NCI-H2171 treated with DMSO at 0.1 percent for 48 hours (cell line): ENCODE measurements at regions not wholly inside any gene's neighbourhood (a gene's known extent, or its start where the extent isn't known, plus 50 kb on each side); places are given as distances from the start of the nearest gene placed in this dataset.

ENCODE experiments used
- DNase-seq: peaks from one replicate; lab custom pipeline; 2025; lab: John Stamatoyannopoulos, UW

GRCh38 chr14:61847861-61848260, 85.6 kb downstream of the SNAPC1 start:
- no peak for DNase-seq

DNA sequence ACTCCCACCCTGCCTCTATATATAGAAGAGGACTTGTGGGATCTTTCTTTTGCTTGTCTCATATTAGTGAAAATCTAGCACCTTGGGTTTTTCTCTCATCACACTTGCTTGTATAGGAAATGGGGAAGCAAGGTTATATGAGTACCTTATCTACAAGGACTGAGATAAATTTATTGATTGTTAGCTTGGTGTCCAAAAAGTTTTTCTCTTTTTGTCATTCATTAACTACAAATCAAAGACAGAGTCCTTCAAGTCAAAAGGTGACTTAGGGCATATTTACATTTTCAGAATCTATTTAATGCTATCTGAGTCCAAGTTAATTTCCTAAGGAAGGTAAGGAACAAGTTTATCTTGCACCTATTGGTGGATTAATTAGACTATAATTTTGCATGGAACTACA, 92.7 kb downstream of the SNAPC1 start:
- DNase-seq = no peak

DNA sequence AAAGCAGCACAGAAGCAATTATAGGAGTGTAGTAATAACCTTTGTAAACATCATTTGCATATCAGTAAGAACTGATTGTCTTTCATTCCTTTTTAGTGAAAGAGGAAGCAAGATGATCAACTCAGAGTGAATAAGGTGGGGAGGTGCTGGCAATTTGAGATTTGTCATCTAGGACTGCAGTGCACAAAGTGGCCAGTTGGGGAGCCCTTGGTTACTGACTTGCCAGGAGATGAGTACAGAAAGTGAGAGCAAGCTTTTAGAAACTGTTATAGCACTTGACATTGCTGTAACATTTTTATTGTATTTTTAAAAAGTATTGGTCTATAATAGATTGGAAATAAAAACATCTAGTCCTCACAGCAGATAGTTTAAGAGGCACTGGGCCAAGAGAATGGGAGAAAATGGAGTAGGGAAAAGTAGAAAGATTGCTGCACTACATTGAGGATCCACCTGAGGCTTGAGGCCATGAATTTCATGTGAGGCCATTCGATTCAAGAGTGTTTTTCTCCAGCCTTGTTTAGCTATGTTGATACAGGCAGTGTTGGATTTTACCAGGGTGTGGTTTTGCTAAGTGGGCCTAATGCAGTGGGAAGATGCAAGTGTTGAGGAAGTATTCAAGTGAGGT, 98.2 kb downstream of the SNAPC1 start:
- DNase-seq = peak; percentile 71

- DNase-seq = peak; percentile 30
Measured at GRCh38 chr14:61861320-61861865, 99.2 kb downstream of the SNAPC1 start.

- DNase-seq = no peak
Measured at GRCh38 chr14:61864329-61864898, 102.2 kb downstream of the SNAPC1 start.

DNA sequence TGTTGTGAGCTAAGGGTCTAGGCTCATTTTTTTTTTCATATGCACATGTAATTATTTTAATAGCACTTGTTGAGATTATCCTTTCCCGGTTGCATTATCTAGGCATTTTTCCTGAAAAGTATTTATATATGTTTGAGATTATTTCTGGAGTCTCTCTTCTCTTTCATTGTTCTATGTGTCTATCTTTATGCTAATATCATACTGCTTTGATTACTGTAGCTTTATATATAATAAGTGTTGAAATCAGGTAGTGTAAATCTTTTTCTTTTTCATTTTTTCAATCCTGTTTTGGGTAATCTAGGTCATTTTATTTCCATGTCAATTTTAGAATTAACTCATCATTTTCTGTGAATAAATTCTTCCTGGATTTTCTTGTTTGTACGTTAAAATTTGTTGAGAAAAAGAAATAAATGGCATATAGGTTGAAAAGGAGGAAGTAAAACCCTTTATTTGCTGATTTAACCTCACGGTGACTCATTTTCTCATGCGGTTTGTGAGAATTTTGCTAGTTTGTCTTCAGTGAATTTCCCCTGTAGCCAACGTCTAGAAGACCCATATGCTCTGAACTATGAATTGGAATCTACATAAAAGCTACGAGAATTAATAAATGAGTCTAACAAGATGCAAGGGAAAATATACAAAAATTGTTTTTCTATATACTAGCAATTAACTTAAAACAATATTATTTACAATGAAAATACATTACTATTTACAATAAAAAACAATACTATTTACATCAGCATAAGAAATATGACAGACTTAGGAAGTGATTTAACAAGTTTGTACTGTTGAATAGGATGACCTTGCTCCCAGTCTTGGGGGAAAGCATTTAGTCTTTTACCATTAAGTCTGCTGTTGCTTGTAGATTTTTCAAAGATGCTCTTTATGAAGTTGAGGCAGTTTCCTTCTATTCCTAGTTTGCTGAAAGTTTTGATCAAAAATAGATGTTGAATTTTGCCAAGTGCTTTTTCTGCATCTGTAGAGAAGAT, 105.0 kb downstream of the SNAPC1 start:
- no peak for DNase-seq

DNA sequence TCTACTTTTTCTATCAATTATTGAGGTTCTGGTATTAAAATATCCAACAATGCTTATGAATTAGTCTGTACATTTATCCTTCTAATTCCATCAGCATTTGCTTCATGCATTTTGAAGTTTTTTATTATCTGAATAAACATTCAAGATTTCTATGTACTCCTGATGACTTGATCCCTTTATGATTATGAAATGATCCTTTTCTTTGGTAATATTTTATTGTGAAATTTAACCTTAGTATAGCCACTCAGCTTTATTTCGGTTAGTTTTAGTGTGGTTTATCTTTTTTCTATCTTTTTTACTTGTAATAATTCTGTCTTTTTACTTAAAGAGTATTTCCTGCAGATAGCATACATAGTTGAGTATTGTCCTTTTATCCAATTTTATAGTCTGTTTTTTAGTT, 106.6 kb downstream of the SNAPC1 start:
- DNase-seq = no peak

DNA sequence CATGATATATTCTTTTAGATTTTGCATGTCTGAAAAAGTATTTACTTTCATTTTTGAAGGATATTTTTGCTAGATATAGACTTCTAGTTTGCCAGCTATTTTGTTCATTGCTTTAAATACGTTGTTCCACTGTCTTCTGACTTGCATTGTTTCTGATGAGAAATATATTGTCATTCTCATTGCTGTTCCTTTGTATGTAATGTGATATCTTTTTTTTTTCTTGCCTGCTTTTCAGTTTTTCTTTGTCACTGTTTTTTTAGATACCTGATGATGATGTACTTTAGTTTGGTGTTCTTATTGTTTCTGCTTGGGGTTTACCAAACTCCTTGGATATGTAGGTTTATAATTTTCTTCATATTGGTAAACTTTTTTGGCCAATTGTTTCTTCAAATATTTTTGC, 107.9 kb downstream of the SNAPC1 start:
- DNase-seq = peak; percentile 34

DNA sequence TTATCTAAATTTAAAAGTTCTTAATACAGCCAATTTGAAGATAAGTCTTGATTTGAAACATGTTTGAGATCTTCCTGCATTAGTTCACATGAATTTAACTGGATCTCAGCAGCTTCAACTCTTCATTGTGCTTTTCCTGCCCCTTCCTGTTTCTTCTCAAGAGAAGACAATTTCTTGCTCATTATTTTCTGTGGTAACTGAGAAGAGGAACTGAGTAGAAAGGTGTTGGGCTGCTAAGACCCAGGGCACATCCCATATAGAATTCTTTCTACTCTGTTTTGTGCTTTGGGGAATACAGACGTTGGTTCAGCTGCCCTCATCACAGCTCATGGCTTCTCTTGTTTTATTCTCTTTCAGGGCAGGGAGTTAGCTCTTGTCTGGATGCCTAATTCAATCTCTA, 110.2 kb downstream of the SNAPC1 start:
- no peak for DNase-seq

DNA sequence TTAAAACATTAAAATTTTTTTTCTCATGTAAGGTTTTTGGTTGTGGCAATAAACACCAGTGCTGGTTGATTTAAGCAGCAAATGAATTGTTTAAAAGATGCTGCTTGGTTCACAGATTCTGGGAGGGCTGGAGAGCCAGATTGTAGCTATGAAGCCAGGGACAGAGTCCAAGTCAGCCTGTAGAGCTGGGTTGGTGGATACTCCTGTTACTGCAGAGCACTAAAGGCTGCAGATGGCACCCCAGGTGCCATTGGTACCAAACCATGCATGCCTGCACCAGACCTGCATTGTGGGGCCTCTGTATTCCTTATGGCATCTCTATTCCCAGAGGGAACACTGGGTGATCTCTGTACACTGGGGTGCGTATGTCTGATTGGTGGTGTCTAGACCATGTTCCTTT, 113.3 kb downstream of the SNAPC1 start:
- DNase-seq = peak; percentile 71

GRCh38 chr14:61876362-61877034, 114.3 kb downstream of the SNAPC1 start:
- peak; percentile 95 for DNase-seq

- DNase-seq = peak; percentile 83
Measured at GRCh38 chr14:61877035-61877390, 114.8 kb downstream of the SNAPC1 start.

DNA sequence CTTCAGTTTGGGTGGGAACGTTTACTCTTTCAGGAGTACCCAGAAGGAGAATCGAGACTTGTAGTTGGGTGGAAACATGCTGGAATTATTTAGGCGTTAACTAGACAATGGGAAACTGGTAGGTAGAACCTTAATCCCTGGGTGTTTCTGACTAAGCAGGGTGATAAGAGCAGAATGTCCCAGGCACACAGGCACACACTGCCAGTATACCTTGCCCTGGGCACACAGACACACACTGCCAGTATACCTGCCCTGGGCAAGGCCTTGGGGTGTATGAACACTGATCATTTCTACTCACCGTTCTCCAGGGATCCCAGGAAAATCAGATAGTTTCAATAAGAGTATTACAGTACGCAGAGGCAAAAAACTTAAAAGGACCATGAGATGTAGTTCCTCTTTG, 115.5 kb downstream of the SNAPC1 start:
- no peak for DNase-seq

DNA sequence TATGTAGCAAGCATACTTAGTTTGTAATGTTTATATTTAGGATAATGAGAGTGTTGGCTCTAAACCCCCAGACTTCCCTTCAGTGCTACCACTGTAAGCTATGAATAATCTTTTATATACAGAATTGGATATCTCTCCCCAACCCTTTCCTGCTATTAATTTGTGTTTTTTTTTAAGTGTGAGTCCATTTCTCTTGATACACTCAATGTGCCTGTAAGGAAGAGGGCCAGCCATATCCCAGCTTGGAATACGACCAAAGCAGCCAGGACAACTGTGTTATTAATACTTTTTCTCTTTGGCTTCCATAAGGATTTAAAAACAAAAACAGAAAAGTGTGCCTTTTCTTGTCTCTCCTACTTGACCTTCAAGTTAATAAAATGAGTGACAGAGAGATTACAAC, 116.7 kb downstream of the SNAPC1 start:
- no peak for DNase-seq

- DNase-seq = no peak
Measured at GRCh38 chr14:61881046-61881445, 118.8 kb downstream of the SNAPC1 start.

DNA sequence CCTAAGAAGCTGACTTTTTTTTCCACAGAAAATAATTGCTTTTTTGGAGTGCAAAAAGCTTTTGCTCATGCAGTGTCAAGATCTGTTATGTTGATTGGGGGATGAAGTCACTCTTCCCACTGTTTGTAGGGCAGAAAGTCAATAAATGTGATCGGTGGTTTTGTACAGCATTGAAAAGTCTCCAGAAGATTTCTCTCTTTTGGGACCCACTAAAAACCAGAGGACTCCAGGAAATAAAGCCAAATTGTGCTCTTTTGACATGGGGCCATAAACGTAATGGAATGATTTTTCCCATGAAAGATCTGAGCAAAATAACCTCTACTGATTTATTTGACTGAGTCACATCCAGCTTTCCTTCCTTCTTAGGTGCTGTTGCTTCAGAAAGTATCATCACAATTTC, 122.5 kb downstream of the SNAPC1 start:
- no peak for DNase-seq

- no peak for DNase-seq
Measured at GRCh38 chr14:61885203-61885961, 123.2 kb downstream of the SNAPC1 start.

- DNase-seq = no peak
Measured at GRCh38 chr14:61887628-61888027, 125.4 kb downstream of the SNAPC1 start.

DNA sequence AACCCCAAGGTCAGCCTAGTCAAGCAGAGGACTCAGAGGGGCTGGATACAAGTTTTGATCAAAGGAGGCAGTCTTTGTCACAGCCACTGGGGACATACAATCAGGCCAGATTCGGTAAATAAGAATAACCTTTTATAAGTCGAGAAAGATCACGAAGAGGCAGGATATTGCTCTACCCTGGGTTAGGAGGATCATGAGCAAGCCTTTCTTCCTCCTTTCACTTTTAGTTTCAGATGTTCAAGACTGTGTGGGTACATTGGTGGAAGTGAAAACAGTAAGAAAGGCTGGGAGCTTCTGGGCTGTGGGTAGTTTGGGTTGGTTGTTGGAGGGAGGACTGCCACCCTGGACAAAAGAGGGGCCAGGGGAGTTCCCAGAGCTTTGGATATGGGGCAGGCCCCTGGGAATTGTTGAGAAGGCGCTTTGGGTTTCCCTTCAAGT, 127.7 kb downstream of the SNAPC1 start:
- no peak for DNase-seq

- no peak for DNase-seq
Measured at GRCh38 chr14:61891170-61891569, 128.9 kb downstream of the SNAPC1 start.

DNA sequence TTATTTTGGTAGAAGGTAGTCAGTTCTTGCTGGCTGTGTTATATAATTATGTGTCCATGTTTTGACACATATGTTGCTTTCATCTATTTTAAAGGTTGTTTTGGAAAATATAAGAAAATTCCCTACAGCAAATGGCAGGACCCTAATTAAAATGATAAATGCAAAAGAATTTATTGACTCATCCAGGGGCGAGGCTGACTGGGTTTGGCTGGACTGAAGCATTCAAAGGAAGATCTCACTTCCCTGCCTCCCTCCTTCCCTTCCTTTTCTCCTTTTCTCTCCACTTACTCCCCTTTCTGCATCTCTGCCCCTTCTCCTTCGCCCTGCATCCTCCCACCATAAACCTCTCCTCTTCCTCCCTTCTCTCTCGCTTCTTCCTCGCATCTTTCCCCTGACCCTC, 129.6 kb downstream of the SNAPC1 start:
- no peak for DNase-seq
